Lower leg skin (tissue), 4 donors: ENCODE measurements at regions not wholly inside any gene's neighbourhood (a gene's known extent, or its start where the extent isn't known, plus 50 kb on each side); places are given as distances from the start of the nearest gene placed in this dataset.

Experiments
- DNase-seq, 2 donors: peaks; one replicate each; pipeline ENCODE4 v3.0.0-alpha.2; 2019; ENCODE audit warnings: low spot score in 2 of 2
- H3K4me3 ChIP-seq: fragments of 200-600 bp; sonication (generic); 2 replicates; pipeline ENCODE4 v1.5.1; 2017; ENCODE audit warnings: mild to moderate bottlenecking, low read depth; ENCODE audit not compliant: poor library complexity, severe bottlenecking
- POLR2A ChIP-seq, 2 donors: fragments of 450-650 bp; IDR thresholded peaks; one replicate each; pipeline ENCODE4 v1.6.1; 2016 to 2017; ENCODE audit warnings: antibody characterized with exemption in 2 of 2, mild to moderate bottlenecking in 1 of 2, moderate library complexity in 1 of 2
- WGBS, 2 donors: methylation state at CpG; one replicate each; pipeline ENCODE4 v1.1.5; 2018; 5-methylcytosine and 5-hydroxymethylcytosine counted together
- intact Hi-C: fragments of 100-400 bp; cut with DNase I; formaldehyde crosslinking; loops from one replicate; pipeline ENCODE4 v1.15.0; 2023; ENCODE audit warnings: low total_unique reads
- TF ChIP-seq, protein P1 (sequence below), 3 donors: fragments of 450-650 bp; IDR thresholded peaks; one replicate each; pipeline ENCODE4 v1.5.1; 2016; ENCODE audit warnings: antibody characterized with exemption in 3 of 3, mild to moderate bottlenecking in 3 of 3, moderate library complexity in 2 of 3

DNA sequence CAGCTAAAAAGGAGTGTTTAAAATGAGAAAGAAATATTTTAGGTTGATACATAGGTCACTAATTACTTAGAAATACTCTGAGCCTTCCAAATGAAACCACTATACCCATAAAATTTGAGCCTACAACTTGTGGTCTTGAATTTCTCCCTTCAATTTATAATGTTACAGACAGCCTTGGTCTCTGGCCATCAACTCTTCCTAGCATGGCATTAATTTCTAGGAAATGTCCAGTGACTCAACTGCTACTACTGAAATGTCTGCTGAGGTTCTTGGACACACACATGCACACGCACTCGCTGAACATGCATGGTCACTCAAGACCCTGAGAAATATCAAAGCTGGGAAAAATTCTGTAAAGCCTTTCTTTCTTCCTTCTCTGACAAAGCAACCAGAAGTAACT is 61.1 kb upstream of the SAMSN1 start:
- WGBS, 2 donors = 93 to 98% methylated on average over 2 of the region's 2 CpGs
- H3K4me3 ChIP-seq = no peak overlapping the region
- intact Hi-C loops = no loop called here
- no peak for DNase-seq
- TF ChIP-seq, protein P1, sequence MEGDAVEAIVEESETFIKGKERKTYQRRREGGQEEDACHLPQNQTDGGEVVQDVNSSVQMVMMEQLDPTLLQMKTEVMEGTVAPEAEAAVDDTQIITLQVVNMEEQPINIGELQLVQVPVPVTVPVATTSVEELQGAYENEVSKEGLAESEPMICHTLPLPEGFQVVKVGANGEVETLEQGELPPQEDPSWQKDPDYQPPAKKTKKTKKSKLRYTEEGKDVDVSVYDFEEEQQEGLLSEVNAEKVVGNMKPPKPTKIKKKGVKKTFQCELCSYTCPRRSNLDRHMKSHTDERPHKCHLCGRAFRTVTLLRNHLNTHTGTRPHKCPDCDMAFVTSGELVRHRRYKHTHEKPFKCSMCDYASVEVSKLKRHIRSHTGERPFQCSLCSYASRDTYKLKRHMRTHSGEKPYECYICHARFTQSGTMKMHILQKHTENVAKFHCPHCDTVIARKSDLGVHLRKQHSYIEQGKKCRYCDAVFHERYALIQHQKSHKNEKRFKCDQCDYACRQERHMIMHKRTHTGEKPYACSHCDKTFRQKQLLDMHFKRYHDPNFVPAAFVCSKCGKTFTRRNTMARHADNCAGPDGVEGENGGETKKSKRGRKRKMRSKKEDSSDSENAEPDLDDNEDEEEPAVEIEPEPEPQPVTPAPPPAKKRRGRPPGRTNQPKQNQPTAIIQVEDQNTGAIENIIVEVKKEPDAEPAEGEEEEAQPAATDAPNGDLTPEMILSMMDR (IDR thresholded peaks at IDR 0.05) = no peak
- TF ChIP-seq POLR2A (IDR thresholded peaks at IDR 0.05) = no peak

- no peak for DNase-seq
- WGBS, 2 donors = 75 to 87% methylated on average over 2 of the region's 2 CpGs
- TF ChIP-seq, protein P1 (IDR thresholded peaks at IDR 0.05) = no peak
- no peak for TF ChIP-seq POLR2A (IDR thresholded peaks at IDR 0.05)
- intact Hi-C loops = no loop called here
- H3K4me3 ChIP-seq = no peak overlapping the region
These were observed 57.1 kb upstream of the SAMSN1 start for GRCh38 chr21:14603202-14603601.

DNA sequence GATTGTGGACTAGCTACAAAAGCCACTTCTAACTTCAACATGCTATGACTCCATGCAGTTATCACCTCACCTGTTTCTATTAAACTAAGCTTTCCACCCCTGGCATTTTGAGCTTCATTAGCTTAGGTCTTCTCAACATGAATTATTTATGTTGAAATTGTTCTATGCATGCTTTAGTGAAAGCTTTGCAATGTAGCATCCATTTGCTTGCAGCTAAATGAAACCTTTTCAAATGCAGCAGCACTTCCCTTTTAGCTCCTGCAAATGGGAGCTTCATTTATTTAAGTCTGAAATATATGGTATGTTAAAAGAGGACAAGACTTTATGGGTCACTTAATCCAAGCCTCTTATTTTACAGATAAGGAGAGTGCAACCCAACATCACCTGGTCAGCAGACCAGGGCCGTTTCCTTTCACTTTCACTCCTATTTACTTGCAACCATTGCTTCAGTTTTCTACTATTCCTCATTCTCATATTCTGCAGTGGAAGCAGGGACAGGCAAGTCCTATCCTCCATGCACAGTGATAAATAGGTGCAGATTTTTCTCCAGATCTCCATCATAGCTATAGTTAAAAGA is 56.4 kb upstream of the SAMSN1 start:
- H3K4me3 ChIP-seq = no peak overlapping the region
- intact Hi-C loops = no loop called here
- WGBS, 2 donors = 46 to 47% methylated on average over 1 of the region's 1 CpG
- no peak for TF ChIP-seq POLR2A (IDR thresholded peaks at IDR 0.05)
- TF ChIP-seq, protein P1 (IDR thresholded peaks at IDR 0.05) = no peak
- no peak for DNase-seq

GRCh38 chr21:14600569-14601297 is 54.6 kb upstream of the SAMSN1 start:
- DNase-seq = no peak
- no peak overlapping the region for H3K4me3 ChIP-seq
- 78 to 85% methylated on average over 3 of the region's 3 CpGs for WGBS, 2 donors
- intact Hi-C loops = no loop called here
- no peak for TF ChIP-seq POLR2A (IDR thresholded peaks at IDR 0.05)
- TF ChIP-seq, protein P1 (IDR thresholded peaks at IDR 0.05) = no peak

- DNase-seq = no peak
- intact Hi-C loops = no loop called here
- TF ChIP-seq POLR2A (IDR thresholded peaks at IDR 0.05) = no peak
- TF ChIP-seq, protein P1 (IDR thresholded peaks at IDR 0.05) = no peak
- H3K4me3 ChIP-seq = no peak overlapping the region
These were observed 52.0 kb upstream of the SAMSN1 start for GRCh38 chr21:14598065-14598464.
